Mesothelial cell of epicardium (in vitro differentiated cells): ENCODE measurements at regions not wholly inside any gene's neighbourhood (a gene's known extent, or its start where the extent isn't known, plus 50 kb on each side); places are given as distances from the start of the nearest gene placed in this dataset.

Experiments
- DNase-seq, 2 experiments: peaks; one replicate each; pipeline ENCODE4 v3.0.0; 2021; ENCODE audit warnings: low spot score in 2 of 2; ENCODE audit not compliant: unreplicated experiment in 2 of 2
- H3K27ac Mint-ChIP-seq: 2 replicates; pipeline ENCODE4 v1.8.0; 2021; ENCODE audit warnings: mixed read lengths
- H3K27me3 Mint-ChIP-seq: 2 replicates; pipeline ENCODE4 v1.8.0; 2021; ENCODE audit warnings: low read depth, mixed read lengths
- H3K36me3 Mint-ChIP-seq: 2 replicates; pipeline ENCODE4 v1.8.0; 2021; ENCODE audit warnings: mixed read lengths
- H3K4me1 Mint-ChIP-seq: 2 replicates; pipeline ENCODE4 v1.8.0; 2021; ENCODE audit warnings: mixed read lengths
- H3K4me3 Mint-ChIP-seq: 2 replicates; pipeline ENCODE4 v1.8.0; 2021; ENCODE audit warnings: mild to moderate bottlenecking, moderate library complexity, mixed read lengths
- H3K9me3 Mint-ChIP-seq: 2 replicates; pipeline ENCODE4 v1.8.0; 2021; ENCODE audit warnings: mixed read lengths
- CTCF ChIP-seq: fragments of 200-600 bp; sonication (generic); IDR thresholded peaks from one replicate; pipeline ENCODE4 v1.5.0; 2021; ENCODE audit warnings: antibody characterized with exemption; ENCODE audit not compliant: unreplicated experiment

GRCh38 chr11:134640536-134640935, 228.5 kb upstream of the B3GAT1 start:
- peaks cover 57% of the 10 kb centered on the region for H3K4me1 Mint-ChIP-seq
- H3K27me3 Mint-ChIP-seq, result peaks cover 21% of the 10 kb centered on the region
- no peak overlapping the region for H3K4me3 Mint-ChIP-seq
- H3K27ac Mint-ChIP-seq, result no peak overlapping the region
- peak in 1 of 2 experiments; percentile 30 for DNase-seq
- H3K9me3 Mint-ChIP-seq, result no peaks in the 10 kb centered on the region
- TF ChIP-seq CTCF, result no peak
- no peaks in the 10 kb centered on the region for H3K36me3 Mint-ChIP-seq

- no peak for TF ChIP-seq CTCF
- no peak overlapping the region for H3K27ac Mint-ChIP-seq
- H3K36me3 Mint-ChIP-seq, result no peaks in the 10 kb centered on the region
- no peaks in the 10 kb centered on the region for H3K9me3 Mint-ChIP-seq
- DNase-seq, result peak in 1 of 2 experiments; percentile 35
- H3K4me3 Mint-ChIP-seq, result no peak overlapping the region
- peaks cover 21% of the 10 kb centered on the region for H3K27me3 Mint-ChIP-seq
- peaks cover 51% of the 10 kb centered on the region for H3K4me1 Mint-ChIP-seq
Measured at GRCh38 chr11:134639586-134640330, 227.7 kb upstream of the B3GAT1 start.

- Mint-ChIP-seq H3K9me3 (no peaks in the 10 kb centered on the region), H3K4me3 (no peak overlapping the region), H3K36me3 (no peaks in the 10 kb centered on the region), H3K27ac (no peak overlapping the region), H3K27me3 (peaks cover 21% of the 10 kb centered on the region), H3K4me1 (peaks cover 42% of the 10 kb centered on the region)
- peak in 1 of 2 experiments; percentile 30 for DNase-seq
- no peak for TF ChIP-seq CTCF
Measured at GRCh38 chr11:134638796-134639430, 226.9 kb upstream of the B3GAT1 start.

- H3K36me3 Mint-ChIP-seq, result no peaks in the 10 kb centered on the region
- H3K4me3 Mint-ChIP-seq, result no peak overlapping the region
- H3K9me3 Mint-ChIP-seq, result no peaks in the 10 kb centered on the region
- TF ChIP-seq CTCF, result no peak
- H3K4me1 Mint-ChIP-seq, result peaks cover 27% of the 10 kb centered on the region
- peaks cover 15% of the 10 kb centered on the region for H3K27me3 Mint-ChIP-seq
- DNase-seq, result peak in 1 of 2 experiments; percentile 24
- no peak overlapping the region for H3K27ac Mint-ChIP-seq
Measured at GRCh38 chr11:134637091-134638015, 225.3 kb upstream of the B3GAT1 start.

- no peak for DNase-seq
- peaks cover 23% of the 10 kb centered on the region for H3K4me1 Mint-ChIP-seq
- H3K4me3 Mint-ChIP-seq, result no peak overlapping the region
- no peak overlapping the region for H3K27ac Mint-ChIP-seq
- no peak for TF ChIP-seq CTCF
- no peaks in the 10 kb centered on the region for H3K9me3 Mint-ChIP-seq
- no peaks in the 10 kb centered on the region for H3K36me3 Mint-ChIP-seq
- H3K27me3 Mint-ChIP-seq, result peaks cover 11% of the 10 kb centered on the region
Measured at GRCh38 chr11:134636071-134636470, 224.0 kb upstream of the B3GAT1 start.
